Fibroblast of peridontal ligament (primary cell): ENCODE measurements at regions not wholly inside any gene's neighbourhood (a gene's known extent, or its start where the extent isn't known, plus 50 kb on each side); places are given as distances from the start of the nearest gene placed in this dataset.

Experiments used
- DNase-seq: peaks from one replicate; pipeline ENCODE4 v3.0.0-alpha.2; 2010; ENCODE audit errors: extremely low read depth

- no peak for DNase-seq
Measured at GRCh38 chrX:129176710-129177109, 346.6 kb downstream of the SMARCA1 start.

DNA sequence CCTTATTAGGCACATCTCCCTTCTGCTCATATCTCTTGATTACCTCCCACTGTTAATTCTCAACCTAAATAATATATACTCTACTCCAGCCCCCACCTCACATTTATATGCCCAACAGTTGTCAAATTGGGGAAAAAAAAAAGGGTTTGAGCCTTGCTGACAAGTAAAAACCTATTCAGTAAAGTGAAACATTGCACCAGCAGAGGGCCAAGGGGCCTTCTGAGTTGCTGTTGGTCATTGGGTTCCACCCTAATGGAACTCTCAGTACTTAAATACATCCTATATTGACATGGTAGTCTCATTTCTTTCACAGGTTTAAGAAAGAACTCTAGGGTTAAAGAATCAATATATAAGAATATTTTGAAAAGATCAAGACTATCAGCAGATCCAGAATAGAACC lies 362.2 kb downstream of the SMARCA1 start:
- no peak for DNase-seq

DNA sequence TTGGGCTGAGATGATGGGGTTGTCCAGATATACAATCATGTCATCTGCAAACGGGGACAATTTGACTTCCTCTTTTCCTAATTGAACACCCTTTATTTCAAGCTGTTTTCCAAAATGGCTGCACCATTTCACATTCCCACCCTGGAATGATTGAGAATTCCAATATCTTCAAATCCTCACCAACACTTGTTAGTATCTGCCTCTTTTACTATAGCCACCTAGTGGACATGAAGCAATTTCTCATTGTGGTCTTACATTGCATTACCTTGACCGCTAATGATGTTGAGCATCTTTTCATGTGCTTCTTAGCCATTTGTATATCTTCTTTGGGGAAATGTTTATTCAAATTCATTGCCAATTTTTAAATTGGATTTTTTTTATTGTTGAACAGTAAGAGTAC lies 364.8 kb downstream of the SMARCA1 start:
- DNase-seq, result no peak

- DNase-seq, result no peak
Measured at GRCh38 chrX:129145840-129146272, 377.4 kb downstream of the SMARCA1 start.

DNA sequence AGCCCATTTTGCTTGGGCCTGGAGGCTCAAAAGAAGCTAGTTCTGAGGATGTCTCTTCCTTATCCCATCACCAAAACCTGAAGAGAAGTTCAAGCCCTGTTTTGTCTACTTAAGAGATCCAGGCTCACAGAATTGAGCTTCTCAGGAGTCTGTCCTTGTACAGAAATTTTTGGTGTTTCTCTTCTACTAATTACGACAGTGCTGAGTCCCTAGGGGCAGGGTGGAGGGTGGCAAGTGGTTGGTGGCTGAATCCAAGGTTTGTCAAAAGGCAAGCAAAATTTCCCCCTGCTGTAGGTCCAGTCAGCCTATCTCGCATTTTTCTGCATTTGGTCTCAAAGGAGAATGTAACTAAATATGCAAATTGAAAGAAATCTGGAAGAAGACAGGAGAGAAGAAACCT lies 377.9 kb downstream of the SMARCA1 start:
- no peak for DNase-seq

DNA sequence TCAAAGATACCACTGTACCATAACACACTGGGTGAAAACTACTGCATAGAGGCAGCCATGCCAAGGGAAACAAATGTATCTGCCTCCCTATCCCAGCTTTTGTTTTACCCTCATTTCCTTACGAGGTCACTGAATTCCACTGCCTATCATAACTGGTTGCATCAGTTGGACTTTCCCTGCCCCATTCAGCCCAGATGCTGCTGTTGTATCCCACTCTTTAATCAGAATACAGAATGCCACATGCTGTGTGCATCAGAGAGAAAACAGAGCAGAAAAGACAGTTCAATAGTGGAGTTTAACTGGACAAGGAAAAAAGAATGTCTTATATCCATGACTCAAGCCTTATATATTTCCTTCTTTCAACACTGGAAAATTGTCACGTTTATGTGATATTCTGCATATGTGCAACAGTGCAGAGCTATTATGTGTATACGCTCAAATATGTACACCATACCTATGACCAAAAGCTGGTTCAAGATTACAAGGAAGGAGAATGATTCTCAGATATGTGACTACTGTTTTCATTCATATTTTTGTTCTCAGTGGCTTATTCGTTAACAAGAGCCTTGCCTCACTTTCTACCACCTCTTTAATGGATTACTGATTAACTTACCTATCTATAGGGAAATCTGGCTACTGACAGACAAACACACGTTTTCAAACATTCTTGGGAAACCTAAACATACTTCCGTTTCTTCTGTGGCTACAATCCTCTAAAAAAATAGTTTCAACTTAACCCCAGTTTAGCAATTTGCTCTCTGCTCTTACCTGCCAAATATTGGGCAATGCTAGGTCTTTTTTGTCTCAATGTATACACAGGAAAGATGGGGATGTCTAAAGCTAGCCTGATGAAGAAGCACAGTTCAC lies 378.9 kb downstream of the SMARCA1 start:
- DNase-seq, result no peak

DNA sequence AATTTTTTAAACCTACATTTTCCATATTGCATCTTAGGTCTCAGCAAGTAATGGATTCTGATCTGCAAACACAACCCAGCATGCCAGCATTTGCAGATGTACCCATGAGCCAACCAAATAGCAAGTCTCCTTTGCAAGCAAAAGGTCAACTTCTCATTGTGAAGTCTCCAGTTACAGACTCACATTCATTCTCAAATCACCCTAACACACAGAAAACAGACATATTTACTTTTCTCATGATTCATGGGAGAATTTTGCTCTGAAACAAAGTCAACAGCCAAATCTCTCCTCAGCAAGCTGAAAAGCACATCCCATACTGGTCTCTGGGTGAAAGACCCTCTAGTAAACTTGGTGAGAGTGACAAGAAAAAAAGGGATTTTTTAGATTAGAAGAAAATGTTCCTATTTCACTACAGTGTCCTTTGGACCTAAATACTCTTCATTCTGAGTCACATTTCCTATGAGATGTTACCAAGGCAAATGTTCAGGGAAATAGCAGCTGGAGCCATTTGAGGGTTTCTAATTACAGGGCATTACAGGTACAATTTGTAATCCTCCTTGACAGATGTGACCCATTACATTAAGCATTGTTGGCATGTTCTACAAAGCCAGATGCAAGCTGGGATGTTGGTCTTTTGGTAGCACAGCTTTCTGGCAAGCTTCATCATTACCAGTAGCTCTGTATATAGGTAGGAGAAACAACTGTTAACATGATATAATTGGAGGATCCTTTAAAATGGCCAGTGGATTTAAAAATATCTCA lies 383.3 kb downstream of the SMARCA1 start:
- no peak for DNase-seq

DNA sequence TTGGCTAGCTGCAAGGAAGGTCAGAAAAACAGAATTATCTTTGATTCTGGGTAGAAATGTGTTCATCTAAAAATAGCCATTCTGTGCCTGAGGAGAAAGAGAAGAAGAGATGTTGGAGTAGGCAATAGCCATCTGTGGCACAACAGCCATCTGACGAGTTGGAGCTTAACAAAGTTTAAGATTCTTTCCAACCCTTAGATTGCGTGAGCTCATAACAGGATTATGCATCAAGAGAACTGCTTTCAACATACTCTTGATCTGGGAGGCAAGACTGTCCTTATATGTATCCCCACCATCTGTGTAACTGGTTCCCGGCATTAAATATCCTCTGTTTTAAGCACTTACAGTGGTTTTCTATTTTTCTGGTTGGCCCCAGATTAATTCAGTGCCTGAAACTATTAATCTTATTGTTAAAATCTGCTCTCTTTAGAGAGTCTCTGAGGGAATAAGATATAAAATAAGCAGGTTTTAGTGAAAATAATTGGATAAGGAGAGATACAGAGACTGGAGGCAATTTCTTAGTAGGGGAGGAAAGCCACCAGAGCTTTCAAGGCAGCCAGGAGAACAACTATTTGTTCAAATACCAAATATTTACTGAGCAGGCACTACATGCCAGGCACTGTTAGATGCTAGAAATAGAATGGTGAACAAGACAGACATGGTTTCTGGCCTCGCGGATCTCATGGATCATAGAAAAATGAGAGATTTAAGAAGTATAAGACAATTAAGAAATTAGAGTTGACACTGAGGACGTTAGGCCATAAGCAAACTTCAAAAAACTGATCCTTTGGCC lies 398.0 kb downstream of the SMARCA1 start:
- no peak for DNase-seq

- no peak for DNase-seq
Measured at GRCh38 chrX:129123795-129124194, 399.5 kb downstream of the SMARCA1 start.

GRCh38 chrX:129116676-129117470 lies 406.4 kb downstream of the SMARCA1 start:
- DNase-seq, result no peak

DNA sequence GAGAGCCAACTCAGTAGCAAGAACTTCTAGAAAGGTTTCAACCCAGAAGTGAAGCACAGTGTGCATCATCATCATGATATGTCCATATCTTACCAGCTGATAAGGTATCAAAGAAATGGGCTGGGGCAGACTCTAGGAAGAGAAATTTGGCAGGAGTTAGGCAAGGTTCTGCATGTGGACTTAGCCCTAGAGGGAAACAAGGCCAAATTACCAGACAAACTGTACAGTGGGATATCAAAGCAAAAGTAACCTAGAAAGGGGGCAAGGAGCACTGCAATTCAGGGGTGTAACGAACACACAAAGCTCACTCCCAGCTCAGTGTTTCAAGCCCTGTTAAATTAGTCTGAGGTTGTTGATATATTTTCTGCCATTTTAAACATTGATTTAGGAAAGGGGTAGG lies 407.4 kb downstream of the SMARCA1 start:
- DNase-seq, result no peak

DNA sequence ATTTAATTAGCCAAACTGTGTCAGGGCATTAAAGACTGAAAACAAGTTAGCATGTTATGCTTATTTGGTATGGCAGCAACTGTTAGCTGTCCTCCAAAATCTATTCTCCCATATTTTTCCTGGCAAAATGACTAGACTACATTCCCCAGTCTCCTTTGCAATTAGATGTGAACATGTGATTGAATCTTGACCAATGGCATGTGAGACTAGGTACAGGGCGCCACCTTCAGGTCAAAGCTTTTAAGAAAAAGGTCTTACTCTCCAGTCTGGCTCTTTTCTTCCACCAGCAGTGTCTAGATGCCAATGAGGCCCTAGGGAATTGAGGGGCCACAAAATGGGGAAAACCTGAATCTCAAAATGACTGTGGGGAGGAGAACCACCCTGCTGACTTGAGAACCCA lies 408.2 kb downstream of the SMARCA1 start:
- no peak for DNase-seq

DNA sequence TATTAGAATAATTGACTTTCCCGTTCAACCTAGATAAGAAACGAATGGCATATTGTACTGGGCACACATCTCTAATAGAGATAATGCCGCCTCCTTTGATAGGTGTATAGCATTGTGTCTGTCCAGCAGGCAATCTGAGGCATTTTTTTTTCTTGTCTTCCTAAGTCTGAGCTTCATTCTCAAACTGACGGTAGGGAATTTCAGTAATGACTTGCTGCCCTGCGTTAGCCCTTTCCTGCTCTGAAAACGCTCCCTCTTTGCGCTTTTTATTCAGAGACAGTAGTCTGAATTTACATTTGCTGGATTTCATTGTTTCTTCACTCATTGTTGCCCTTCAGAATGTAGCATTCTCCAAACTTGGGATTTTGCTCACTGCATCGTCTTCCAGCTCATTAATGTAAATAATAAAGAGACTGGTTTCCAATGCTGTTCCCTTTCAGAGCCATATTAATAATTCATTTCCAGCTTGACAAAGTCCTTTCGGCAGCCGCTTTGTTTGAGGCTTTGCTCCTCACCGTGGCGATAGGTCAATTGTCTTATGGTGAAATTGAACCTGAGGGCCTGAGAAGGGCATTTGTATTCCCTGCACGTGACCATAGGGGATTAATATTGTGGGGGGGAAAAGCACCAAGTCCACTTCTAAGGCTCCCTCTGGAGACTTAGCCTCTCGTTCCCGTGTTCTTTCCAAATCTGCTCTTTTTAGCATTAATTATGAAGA lies 412.1 kb downstream of the SMARCA1 start:
- DNase-seq, result no peak

DNA sequence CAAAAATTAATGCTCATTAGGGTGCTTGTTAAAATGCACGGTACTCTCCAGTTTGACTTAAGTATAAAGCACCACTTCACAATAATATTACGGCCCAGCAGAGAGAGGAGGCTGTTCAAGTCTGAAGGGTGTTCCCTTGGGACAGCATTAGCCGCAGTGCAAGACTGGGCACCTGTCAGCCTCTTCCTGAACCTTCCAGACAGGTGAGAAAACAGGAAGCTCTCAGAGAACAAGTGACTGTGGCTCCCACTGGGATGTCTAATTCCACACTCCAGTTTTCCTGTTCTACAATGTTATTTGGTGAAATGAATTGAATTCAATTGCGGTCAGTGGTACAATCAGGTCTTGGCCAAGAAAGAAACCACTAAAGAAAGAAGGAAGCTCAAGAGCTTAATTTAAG lies 414.4 kb downstream of the SMARCA1 start:
- DNase-seq, result no peak

GRCh38 chrX:129099207-129099606 lies 424.1 kb downstream of the SMARCA1 start:
- DNase-seq, result no peak

DNA sequence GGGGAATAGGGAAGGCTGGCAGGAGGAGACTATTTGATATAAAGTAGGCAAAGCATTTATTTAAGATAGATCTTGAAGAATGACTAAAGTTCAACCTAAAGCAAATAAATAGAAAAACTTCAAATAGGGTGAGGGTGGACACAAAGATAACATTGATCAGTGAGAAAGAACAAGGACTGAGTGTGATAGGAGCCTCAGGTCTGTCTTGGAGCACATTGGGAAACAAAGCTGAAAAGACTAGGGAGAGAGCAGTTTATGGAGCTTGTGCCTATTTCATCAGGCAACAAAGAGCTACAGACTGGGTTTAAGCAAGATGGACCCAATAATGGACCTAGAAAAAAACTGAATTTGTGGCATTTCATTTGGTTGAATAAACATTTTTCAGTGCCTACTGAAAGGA lies 425.6 kb downstream of the SMARCA1 start:
- DNase-seq, result no peak

DNA sequence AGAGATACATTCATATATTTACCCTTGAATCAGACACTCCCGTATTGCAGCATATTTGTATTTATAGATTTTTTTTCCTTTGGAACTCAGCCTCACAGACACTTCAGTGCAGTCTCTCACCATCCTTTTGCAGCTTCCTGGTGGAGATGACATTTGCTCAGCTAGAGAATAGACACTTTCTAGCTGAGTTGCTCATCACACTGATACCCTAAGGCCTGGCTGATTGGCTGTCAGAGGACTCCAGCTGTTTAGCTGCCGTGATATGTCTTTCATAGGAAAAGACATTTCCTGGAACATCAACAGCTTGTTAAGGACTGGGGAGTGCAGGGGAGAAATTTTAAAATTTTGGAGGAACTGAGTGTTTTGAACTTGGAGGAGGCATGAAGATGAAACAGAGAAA lies 429.6 kb downstream of the SMARCA1 start:
- DNase-seq, result no peak

DNA sequence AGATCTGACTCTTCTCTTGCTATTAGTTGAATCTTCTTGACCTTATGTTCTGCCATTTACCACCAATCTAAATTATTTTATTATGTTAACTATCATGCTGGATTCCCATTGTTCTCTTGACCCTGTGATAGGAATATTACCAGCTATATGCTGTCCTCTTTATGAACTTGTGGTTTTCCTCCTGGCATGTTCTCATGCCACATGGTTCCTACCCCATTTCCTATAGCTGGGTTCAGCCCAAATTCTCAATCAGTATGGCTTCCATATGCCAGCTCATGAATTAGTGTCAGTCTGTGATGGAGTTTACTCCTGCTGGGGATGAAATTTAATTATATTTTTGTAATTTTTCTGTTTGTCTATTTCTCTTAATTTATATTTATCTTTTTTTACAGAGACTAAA lies 430.5 kb downstream of the SMARCA1 start:
- DNase-seq, result no peak

- no peak for DNase-seq
Measured at GRCh38 chrX:129092242-129092641, 431.0 kb downstream of the SMARCA1 start.

DNA sequence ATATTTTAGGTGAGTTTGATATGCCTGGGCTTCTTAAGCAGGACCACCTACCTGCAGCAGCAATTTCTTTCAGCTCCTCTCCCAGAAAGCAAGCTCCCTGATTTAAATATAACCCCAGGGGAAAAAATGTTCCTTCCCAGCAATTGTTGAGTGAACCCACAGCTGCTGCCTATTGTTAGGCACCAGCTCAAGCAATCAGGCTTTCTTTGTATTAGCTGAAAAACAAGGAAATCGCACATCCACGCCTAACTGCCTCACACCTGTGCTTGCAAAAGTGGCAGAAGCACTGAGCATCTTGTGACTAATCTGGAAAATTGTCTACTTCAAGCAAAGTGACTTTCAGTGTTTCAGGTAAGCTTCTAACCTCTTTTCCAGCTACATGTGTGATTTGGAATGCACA lies 432.2 kb downstream of the SMARCA1 start:
- no peak for DNase-seq

DNA sequence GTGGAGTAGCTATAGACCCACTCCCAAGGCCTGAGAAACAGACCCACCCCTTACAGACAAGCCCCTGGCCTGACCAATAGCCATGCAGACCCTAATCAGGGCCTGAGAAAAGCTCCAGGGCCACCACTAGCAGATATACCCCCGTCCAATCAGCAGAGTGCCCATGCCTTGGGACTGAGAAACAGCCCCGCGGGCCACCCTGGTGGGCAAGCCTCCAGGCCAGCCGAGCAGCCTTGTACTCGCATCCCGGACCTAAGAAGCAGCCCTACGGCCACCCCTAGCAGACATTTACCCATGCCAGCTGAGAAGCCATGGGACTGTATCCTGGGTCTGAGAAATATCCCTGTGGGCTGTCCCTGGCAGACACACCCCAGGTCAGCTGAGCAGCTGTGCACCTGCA lies 436.5 kb downstream of the SMARCA1 start:
- DNase-seq, result no peak
